HG03460 (cell line): ENCODE measurements at regions not wholly inside any gene's neighbourhood (a gene's known extent, or its start where the extent isn't known, plus 50 kb on each side); places are given as distances from the start of the nearest gene placed in this dataset.

Source experiments
- ATAC-seq: cut with Tn5 transposase; IDR thresholded peaks from one replicate; pipeline ENCODE4 v1.9.1; 2021; ENCODE audit not compliant: unreplicated experiment

DNA sequence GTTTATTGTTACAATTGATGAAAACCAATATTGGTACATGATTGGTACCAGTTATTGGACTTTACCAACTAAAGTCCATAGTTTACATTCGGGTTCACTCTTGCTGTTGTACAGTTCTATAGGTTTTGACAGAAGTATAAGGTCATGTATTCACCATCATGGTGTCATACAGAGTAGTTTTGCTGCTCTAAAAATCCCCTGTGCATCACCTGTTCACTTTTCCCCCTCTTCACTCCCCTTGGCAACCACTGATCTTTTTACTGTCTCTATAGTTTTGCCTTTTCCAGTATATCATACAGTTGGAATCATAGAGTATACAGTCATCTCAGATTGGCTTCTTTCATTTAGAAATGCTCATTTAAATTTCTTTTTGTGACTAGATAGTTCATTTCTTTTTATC is 51.2 kb upstream of the MED4 start:
- no peak for ATAC-seq
